Spleen (tissue), 11 donors: ENCODE measurements at regions not wholly inside any gene's neighbourhood (a gene's known extent, or its start where the extent isn't known, plus 50 kb on each side); places are given as distances from the start of the nearest gene placed in this dataset.

Experiments used
- DNase-seq: peaks from one replicate; pipeline ENCODE4 v3.0.0-alpha.2; 2020
- H3K27ac ChIP-seq, 8 donors: fragments of 200-600 bp; sonication (generic) in 7 of 8; 1 replicate in 4 of 8; 2 replicates in 4 of 8; pipeline versions ENCODE4 v1.5.0 to v1.8.0; 2016 to 2021; ENCODE audit warnings: inconsistent platforms in 4 of 8, mild to moderate bottlenecking in 4 of 8, moderate library complexity in 1 of 8
- H3K27me3 ChIP-seq, 7 donors: fragments of 200-600 bp; sonication (generic) in 6 of 7; replicated peaks in 1 of 7; 1 replicate in 4 of 7; 2 replicates in 3 of 7; pipeline versions ENCODE4 v1.5.0 to v1.8.0; 2016 to 2021; ENCODE audit warnings: inconsistent platforms in 3 of 7, mild to moderate bottlenecking in 1 of 7
- H3K36me3 ChIP-seq, 6 donors: fragments of 200-600 bp; sonication (generic) in 5 of 6; 1 replicate in 4 of 6; 2 replicates in 2 of 6; pipeline versions ENCODE4 v1.5.0 to v1.8.0; 2016 to 2021; ENCODE audit warnings: inconsistent platforms in 2 of 6
- H3K4me1 ChIP-seq, 6 donors: fragments of 200-600 bp; sonication (generic) in 5 of 6; 1 replicate in 3 of 6; 2 replicates in 3 of 6; pipeline versions ENCODE4 v1.5.0 to v1.8.0; 2016 to 2021; ENCODE audit warnings: inconsistent platforms in 3 of 6
- H3K4me3 ChIP-seq, 8 donors: fragments of 200-600 bp; sonication (generic) in 7 of 8; 1 replicate in 4 of 8; 2 replicates in 4 of 8; pipeline versions ENCODE4 v1.5.0 to v1.8.0; 2016 to 2021; ENCODE audit warnings: inconsistent platforms in 4 of 8, mild to moderate bottlenecking in 4 of 8, moderate library complexity in 2 of 8
- H3K9me3 ChIP-seq, 8 donors: fragments of 200-600 bp; sonication (generic) in 7 of 8; 1 replicate in 4 of 8; 2 replicates in 4 of 8; pipeline versions ENCODE4 v1.5.0 to v1.8.0; 2016 to 2021; ENCODE audit warnings: inconsistent platforms in 4 of 8
- CTCF ChIP-seq, 11 experiments: fragments of 200-600 bp in 7 of 11; fragments of 450-650 bp in 4 of 11; sonication (generic) in 4 of 11; IDR thresholded peaks in 8 of 11; conservative IDR thresholded peaks in 3 of 11; 1 replicate in 7 of 11; 2 replicates in 4 of 11; pipeline versions ENCODE4 v1.4.0 to v1.8.0; 2016 to 2021; ENCODE audit warnings: antibody characterized with exemption in 11 of 11, inconsistent platforms in 4 of 11, mild to moderate bottlenecking in 1 of 11
- POLR2A ChIP-seq, 3 donors: fragments of 450-650 bp; IDR thresholded peaks; one replicate each; pipeline ENCODE4 v1.5.1; 2017; ENCODE audit warnings: antibody characterized with exemption in 3 of 3, mild to moderate bottlenecking in 1 of 3
- POLR2AphosphoS5 ChIP-seq, 3 donors: sonication (generic); formaldehyde crosslinking; IDR thresholded peaks; one replicate each; pipeline ENCODE4 v1.5.1; 2017; ENCODE audit warnings: antibody characterized with exemption in 3 of 3
- WGBS, 5 donors: extraction: QIAGEN DNeasy Blood & Tissue Kit in 3 of 5; methylation state at CpG; one replicate each; pipeline versions ENCODE4 v1.1.5 to v1.1.7; 2013 to 2018; 5-methylcytosine and 5-hydroxymethylcytosine counted together
- intact Hi-C: fragments of 100-400 bp; cut with DNase I; formaldehyde crosslinking; loops from one replicate; pipeline ENCODE4 v1.15.0; 2023; ENCODE audit warnings: low total_unique reads
- donor health status: healthy with polysubstance abuse.
- donor health status: DM: no; HTN: no; CAD: no; lungs with moderate emphysema.
- donor health status: DM: no; HTN: no; CAD: no.
- donor health status: Bipolar disorder and iron deficiency.
- donor health status: healthy.
- donor health status: DM: no; HTN: no; CAD: no.
- donor health status: DM: yes; HTN: yes; CAD: no.

GRCh38 chr2:146997488-146997887 is 847.3 kb upstream of the ACVR2A start:
- intact Hi-C loops = no loop called here
- TF ChIP-seq CTCF (IDR thresholded peaks at IDR 0.05 in 8 of 11, conservative IDR thresholded peaks at IDR 0.05 in 3 of 11) (no peak), POLR2A (IDR thresholded peaks at IDR 0.05) (no peak), POLR2AphosphoS5 (IDR thresholded peaks at IDR 0.05) (no peak)

GRCh38 chr2:146994246-146994645 is 850.6 kb upstream of the ACVR2A start:
- H3K4me1 ChIP-seq = no peaks in the 10 kb centered on the region
- no peaks in the 10 kb centered on the region for H3K27me3 ChIP-seq
- TF ChIP-seq CTCF (IDR thresholded peaks at IDR 0.05 in 8 of 11, conservative IDR thresholded peaks at IDR 0.05 in 3 of 11) = no peak
- TF ChIP-seq POLR2A (IDR thresholded peaks at IDR 0.05) = no peak
- no peak for TF ChIP-seq POLR2AphosphoS5 (IDR thresholded peaks at IDR 0.05)
- peaks cover 0 to 6% (median 0%) of the 10 kb centered on the region in 8 donors for H3K9me3 ChIP-seq
- DNase-seq = no peak
- no peak overlapping the region for H3K27ac ChIP-seq
- no peaks in the 10 kb centered on the region for H3K36me3 ChIP-seq
- intact Hi-C loops = no loop called here
- WGBS, 5 donors = 72 to 93% (median 85%) methylated on average over 1 of the region's 1 CpG
- no peak overlapping the region for H3K4me3 ChIP-seq

More at GRCh38 chr2:146997488-146997887, 847.3 kb upstream of the ACVR2A start:
- no peaks in the 10 kb centered on the region for H3K36me3 ChIP-seq
- H3K4me3 ChIP-seq = no peak overlapping the region
- peaks cover 0 to 6% (median 0%) of the 10 kb centered on the region in 8 donors for H3K9me3 ChIP-seq
- no peak for DNase-seq
- no peaks in the 10 kb centered on the region for H3K4me1 ChIP-seq
- H3K27me3 ChIP-seq = no peaks in the 10 kb centered on the region
- H3K27ac ChIP-seq = no peak overlapping the region

- no peak for TF ChIP-seq POLR2AphosphoS5 (IDR thresholded peaks at IDR 0.05)
- no peak for TF ChIP-seq POLR2A (IDR thresholded peaks at IDR 0.05)
- no peak for TF ChIP-seq CTCF (IDR thresholded peaks at IDR 0.05 in 8 of 11, conservative IDR thresholded peaks at IDR 0.05 in 3 of 11)
- H3K9me3 ChIP-seq = no peaks in the 10 kb centered on the region
- no peak overlapping the region for H3K27ac ChIP-seq
- no peaks in the 10 kb centered on the region for H3K27me3 ChIP-seq
- H3K36me3 ChIP-seq = no peaks in the 10 kb centered on the region
- intact Hi-C loops = no loop called here
- H3K4me3 ChIP-seq = no peak overlapping the region
- no peak for DNase-seq
- WGBS, 5 donors = 87 to 93% (median 90%) methylated on average over 2 of the region's 2 CpGs
- peaks cover 0 to 5% (median 0%) of the 10 kb centered on the region in 6 donors for H3K4me1 ChIP-seq
Observed at GRCh38 chr2:146992466-146992865, 852.4 kb upstream of the ACVR2A start.

GRCh38 chr2:146992057-146992456 is 852.8 kb upstream of the ACVR2A start:
- no peak overlapping the region for H3K27ac ChIP-seq
- peaks cover 0 to 9% (median 0%) of the 10 kb centered on the region in 6 donors for H3K4me1 ChIP-seq
- no peak for TF ChIP-seq POLR2AphosphoS5 (IDR thresholded peaks at IDR 0.05)
- TF ChIP-seq CTCF (IDR thresholded peaks at IDR 0.05 in 8 of 11, conservative IDR thresholded peaks at IDR 0.05 in 3 of 11) = no peak
- TF ChIP-seq POLR2A (IDR thresholded peaks at IDR 0.05) = no peak
- no peaks in the 10 kb centered on the region for H3K27me3 ChIP-seq
- DNase-seq = no peak
- intact Hi-C loops = no loop called here
- no peaks in the 10 kb centered on the region for H3K9me3 ChIP-seq
- H3K36me3 ChIP-seq = no peaks in the 10 kb centered on the region
- no peak overlapping the region for H3K4me3 ChIP-seq
- WGBS, 5 donors = 91 to 96% (median 93%) methylated on average over 2 of the region's 2 CpGs
